Stimulated activated CD4-positive, alpha-beta T cell treated with anti-CD3 and anti-CD28 coated beads, Interleukin-12 subunit alpha, Interleukin-12 subunit beta, amount 100 ng/mL, for 24 hours (primary cell): ENCODE measurements at regions not wholly inside any gene's neighbourhood (a gene's known extent, or its start where the extent isn't known, plus 50 kb on each side); places are given as distances from the start of the nearest gene placed in this dataset.

Experiments used
- DNase-seq, 2 experiments: peaks; one replicate each; pipeline ENCODE4 v3.0.0-alpha.2; 2020; ENCODE audit warnings: low read depth in 2 of 2

- DNase-seq = no peak
Measured at GRCh38 chr2:136404176-136404575, 286.2 kb upstream of the CXCR4 start.

- no peak for DNase-seq
Measured at GRCh38 chr2:136402281-136402680, 284.3 kb upstream of the CXCR4 start.

GRCh38 chr2:136399667-136400289 lies 281.8 kb upstream of the CXCR4 start:
- DNase-seq = no peak

GRCh38 chr2:136395582-136395981 lies 277.6 kb upstream of the CXCR4 start:
- DNase-seq = no peak

GRCh38 chr2:136394136-136395060 lies 276.4 kb upstream of the CXCR4 start:
- no peak for DNase-seq

GRCh38 chr2:136393514-136393913 lies 275.6 kb upstream of the CXCR4 start:
- DNase-seq = no peak

GRCh38 chr2:136392897-136393505 lies 275.1 kb upstream of the CXCR4 start:
- DNase-seq = no peak

- DNase-seq = no peak
Measured at GRCh38 chr2:136389809-136390208, 271.9 kb upstream of the CXCR4 start.

- no peak for DNase-seq
Measured at GRCh38 chr2:136386046-136386445, 268.1 kb upstream of the CXCR4 start.

- DNase-seq = no peak
Measured at GRCh38 chr2:136384531-136385303, 266.8 kb upstream of the CXCR4 start.

GRCh38 chr2:136383167-136383566 lies 265.2 kb upstream of the CXCR4 start:
- DNase-seq = no peak

- peak; percentile 28 to 64 for DNase-seq
Measured at GRCh38 chr2:136381722-136382633, 264.0 kb upstream of the CXCR4 start.

GRCh38 chr2:136381245-136381644 lies 263.3 kb upstream of the CXCR4 start:
- DNase-seq = no peak

- DNase-seq = peak; percentile 37 to 60
Measured at GRCh38 chr2:136378712-136379595, 261.0 kb upstream of the CXCR4 start.

GRCh38 chr2:136377423-136378382 lies 259.8 kb upstream of the CXCR4 start:
- no peak for DNase-seq

GRCh38 chr2:136376798-136377211 lies 258.9 kb upstream of the CXCR4 start:
- no peak for DNase-seq

- DNase-seq = no peak
Measured at GRCh38 chr2:136376211-136376610, 258.3 kb upstream of the CXCR4 start.

- DNase-seq = no peak
Measured at GRCh38 chr2:136375017-136375901, 257.3 kb upstream of the CXCR4 start.
